Panc1 (cell line): ENCODE measurements at regions not wholly inside any gene's neighbourhood (a gene's known extent, or its start where the extent isn't known, plus 50 kb on each side); places are given as distances from the start of the nearest gene placed in this dataset.
"Not testable (repeated sequence)": the region's sequence is repeated elsewhere in the genome, so short reads cannot be mapped to it uniquely, and the experiment has no call there.

Source experiments
- CTCF ChIP-seq: fragments of 450-650 bp; IDR thresholded peaks from 2 replicates; pipeline ENCODE4 v1.5.1; 2017; ENCODE audit warnings: mild to moderate bottlenecking
- POLR2AphosphoS5 ChIP-seq: IDR thresholded peaks from 2 replicates; pipeline ENCODE4 v1.6.1; 2012; ENCODE audit warnings: mild to moderate bottlenecking, low read depth, low read length, moderate library complexity
- SIN3A ChIP-seq: IDR thresholded peaks from 2 replicates; pipeline ENCODE4 v1.6.1; 2012; ENCODE audit warnings: low read depth, mild to moderate bottlenecking, low read length, moderate library complexity, borderline replicate concordance; ENCODE audit not compliant: insufficient read depth
- TF ChIP-seq, protein P1 (sequence below), 2 experiments: IDR thresholded peaks; 2 replicates each; pipeline ENCODE4 v1.6.1; 2011 to 2012; ENCODE audit warnings: low read depth in 2 of 2, control low read depth in 1 of 2, low read length in 1 of 2, mild to moderate bottlenecking in 1 of 2, moderate library complexity in 1 of 2; ENCODE audit not compliant: insufficient read depth in 1 of 2

- TF ChIP-seq CTCF, POLR2AphosphoS5, SIN3A: not testable (repeated sequence)
- TF ChIP-seq, protein P1, sequence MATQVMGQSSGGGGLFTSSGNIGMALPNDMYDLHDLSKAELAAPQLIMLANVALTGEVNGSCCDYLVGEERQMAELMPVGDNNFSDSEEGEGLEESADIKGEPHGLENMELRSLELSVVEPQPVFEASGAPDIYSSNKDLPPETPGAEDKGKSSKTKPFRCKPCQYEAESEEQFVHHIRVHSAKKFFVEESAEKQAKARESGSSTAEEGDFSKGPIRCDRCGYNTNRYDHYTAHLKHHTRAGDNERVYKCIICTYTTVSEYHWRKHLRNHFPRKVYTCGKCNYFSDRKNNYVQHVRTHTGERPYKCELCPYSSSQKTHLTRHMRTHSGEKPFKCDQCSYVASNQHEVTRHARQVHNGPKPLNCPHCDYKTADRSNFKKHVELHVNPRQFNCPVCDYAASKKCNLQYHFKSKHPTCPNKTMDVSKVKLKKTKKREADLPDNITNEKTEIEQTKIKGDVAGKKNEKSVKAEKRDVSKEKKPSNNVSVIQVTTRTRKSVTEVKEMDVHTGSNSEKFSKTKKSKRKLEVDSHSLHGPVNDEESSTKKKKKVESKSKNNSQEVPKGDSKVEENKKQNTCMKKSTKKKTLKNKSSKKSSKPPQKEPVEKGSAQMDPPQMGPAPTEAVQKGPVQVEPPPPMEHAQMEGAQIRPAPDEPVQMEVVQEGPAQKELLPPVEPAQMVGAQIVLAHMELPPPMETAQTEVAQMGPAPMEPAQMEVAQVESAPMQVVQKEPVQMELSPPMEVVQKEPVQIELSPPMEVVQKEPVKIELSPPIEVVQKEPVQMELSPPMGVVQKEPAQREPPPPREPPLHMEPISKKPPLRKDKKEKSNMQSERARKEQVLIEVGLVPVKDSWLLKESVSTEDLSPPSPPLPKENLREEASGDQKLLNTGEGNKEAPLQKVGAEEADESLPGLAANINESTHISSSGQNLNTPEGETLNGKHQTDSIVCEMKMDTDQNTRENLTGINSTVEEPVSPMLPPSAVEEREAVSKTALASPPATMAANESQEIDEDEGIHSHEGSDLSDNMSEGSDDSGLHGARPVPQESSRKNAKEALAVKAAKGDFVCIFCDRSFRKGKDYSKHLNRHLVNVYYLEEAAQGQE (IDR thresholded peaks at IDR 0.05; ENCODE audit: insufficient read depth in 1 of 2, low read depth in 2 of 2, low read length in 1 of 2), result not testable (repeated sequence)
These were observed 94.1 kb upstream of the LRPAP1 start for GRCh38 chr4:3626131-3626884.
